ENCODE measurements at regions not wholly inside any gene's neighbourhood (a gene's known extent, or its start where the extent isn't known, plus 50 kb on each side); places are given as distances from the start of the nearest gene placed in this dataset.

DNA sequence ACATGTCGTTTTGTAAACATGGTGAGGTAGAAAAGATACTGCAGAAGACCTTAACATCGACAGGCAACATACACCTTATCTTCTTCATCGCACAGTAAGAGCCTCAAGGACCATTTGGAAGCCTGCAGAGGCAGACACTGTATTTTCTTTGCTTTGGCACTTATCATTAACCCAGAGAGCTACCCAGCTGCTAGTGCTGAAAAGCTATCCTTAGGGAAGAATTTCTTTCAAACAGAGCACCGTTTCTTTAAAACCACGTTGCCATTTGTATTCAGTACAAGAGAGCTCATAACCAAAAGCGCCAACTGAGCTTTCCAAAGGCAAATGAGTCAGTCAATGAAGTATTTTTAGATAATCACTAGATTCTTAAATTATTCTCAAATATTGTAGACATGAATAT lies 306.6 kb downstream of the EPM2A start:
- DNase-seq (ENCODE audit: low spot score), result no peak
- 30% methylated on average over 6 of the region's 6 CpGs for WGBS
- no peaks in the 10 kb centered on the region for H3K36me3 ChIP-seq (ENCODE audit: control insufficient read depth in 4 of 4, insufficient read depth in 3 of 4, low read depth in 1 of 4, low read length in 3 of 4)
- H3K27me3 ChIP-seq (ENCODE audit: control insufficient read depth in 4 of 4, insufficient read depth in 4 of 4, low read length in 3 of 4), result no peaks in the 10 kb centered on the region
- no peak overlapping the region for H3K4me3 ChIP-seq (ENCODE audit: low read depth in 1 of 3, low read length in 3 of 3)
- TF ChIP-seq, protein P1, sequence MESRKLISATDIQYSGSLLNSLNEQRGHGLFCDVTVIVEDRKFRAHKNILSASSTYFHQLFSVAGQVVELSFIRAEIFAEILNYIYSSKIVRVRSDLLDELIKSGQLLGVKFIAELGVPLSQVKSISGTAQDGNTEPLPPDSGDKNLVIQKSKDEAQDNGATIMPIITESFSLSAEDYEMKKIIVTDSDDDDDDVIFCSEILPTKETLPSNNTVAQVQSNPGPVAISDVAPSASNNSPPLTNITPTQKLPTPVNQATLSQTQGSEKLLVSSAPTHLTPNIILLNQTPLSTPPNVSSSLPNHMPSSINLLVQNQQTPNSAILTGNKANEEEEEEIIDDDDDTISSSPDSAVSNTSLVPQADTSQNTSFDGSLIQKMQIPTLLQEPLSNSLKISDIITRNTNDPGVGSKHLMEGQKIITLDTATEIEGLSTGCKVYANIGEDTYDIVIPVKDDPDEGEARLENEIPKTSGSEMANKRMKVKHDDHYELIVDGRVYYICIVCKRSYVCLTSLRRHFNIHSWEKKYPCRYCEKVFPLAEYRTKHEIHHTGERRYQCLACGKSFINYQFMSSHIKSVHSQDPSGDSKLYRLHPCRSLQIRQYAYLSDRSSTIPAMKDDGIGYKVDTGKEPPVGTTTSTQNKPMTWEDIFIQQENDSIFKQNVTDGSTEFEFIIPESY (IDR thresholded peaks at IDR 0.05), result no peak
- no peak for TF ChIP-seq HNF4A (conservative IDR thresholded peaks at IDR 0.05)
- no peak overlapping the region for H3K27ac ChIP-seq (ENCODE audit: low read depth in 1 of 2, low read length in 2 of 2)
- no peaks in the 10 kb centered on the region for H3K4me1 ChIP-seq (ENCODE audit: control insufficient read depth in 4 of 4, insufficient read depth in 4 of 4, low read length in 3 of 4)
- H3K9me3 ChIP-seq (ENCODE audit: control insufficient read depth in 4 of 4, low read length in 3 of 4), result no peaks in the 10 kb centered on the region
- H3K9ac ChIP-seq (ENCODE audit: low read depth in 1 of 2, low read length in 2 of 2), result no peak overlapping the region

- Histone ChIP-seq H3K9me3 (ENCODE audit: control insufficient read depth in 4 of 4, low read length in 3 of 4) (peaks cover 4 to 17% (median 6%) of the 10 kb centered on the region in 4 donors), H3K27ac (ENCODE audit: low read depth in 1 of 2, low read length in 2 of 2) (no peak overlapping the region), H3K27me3 (ENCODE audit: control insufficient read depth in 4 of 4, insufficient read depth in 4 of 4, low read length in 3 of 4) (no peaks in the 10 kb centered on the region), H3K9ac (ENCODE audit: low read depth in 1 of 2, low read length in 2 of 2) (no peak overlapping the region), H3K4me3 (ENCODE audit: low read depth in 1 of 3, low read length in 3 of 3) (no peak overlapping the region), H3K36me3 (ENCODE audit: control insufficient read depth in 4 of 4, insufficient read depth in 3 of 4, low read depth in 1 of 4, low read length in 3 of 4) (no peaks in the 10 kb centered on the region), H3K4me1 (ENCODE audit: control insufficient read depth in 4 of 4, insufficient read depth in 4 of 4, low read length in 3 of 4) (no peaks in the 10 kb centered on the region)
- no peak for TF ChIP-seq HNF4A (conservative IDR thresholded peaks at IDR 0.05)
- TF ChIP-seq EGR1 (IDR thresholded peaks at IDR 0.05; ENCODE audit: low read depth in 2 of 2), result no peak
- TF ChIP-seq NR2F2 (IDR thresholded peaks at IDR 0.05), result no peak
- TF ChIP-seq RAD21 (IDR thresholded peaks at IDR 0.05), result no peak
- no peak for TF ChIP-seq FOXA2 (IDR thresholded peaks at IDR 0.05)
- TF ChIP-seq, protein P2, sequence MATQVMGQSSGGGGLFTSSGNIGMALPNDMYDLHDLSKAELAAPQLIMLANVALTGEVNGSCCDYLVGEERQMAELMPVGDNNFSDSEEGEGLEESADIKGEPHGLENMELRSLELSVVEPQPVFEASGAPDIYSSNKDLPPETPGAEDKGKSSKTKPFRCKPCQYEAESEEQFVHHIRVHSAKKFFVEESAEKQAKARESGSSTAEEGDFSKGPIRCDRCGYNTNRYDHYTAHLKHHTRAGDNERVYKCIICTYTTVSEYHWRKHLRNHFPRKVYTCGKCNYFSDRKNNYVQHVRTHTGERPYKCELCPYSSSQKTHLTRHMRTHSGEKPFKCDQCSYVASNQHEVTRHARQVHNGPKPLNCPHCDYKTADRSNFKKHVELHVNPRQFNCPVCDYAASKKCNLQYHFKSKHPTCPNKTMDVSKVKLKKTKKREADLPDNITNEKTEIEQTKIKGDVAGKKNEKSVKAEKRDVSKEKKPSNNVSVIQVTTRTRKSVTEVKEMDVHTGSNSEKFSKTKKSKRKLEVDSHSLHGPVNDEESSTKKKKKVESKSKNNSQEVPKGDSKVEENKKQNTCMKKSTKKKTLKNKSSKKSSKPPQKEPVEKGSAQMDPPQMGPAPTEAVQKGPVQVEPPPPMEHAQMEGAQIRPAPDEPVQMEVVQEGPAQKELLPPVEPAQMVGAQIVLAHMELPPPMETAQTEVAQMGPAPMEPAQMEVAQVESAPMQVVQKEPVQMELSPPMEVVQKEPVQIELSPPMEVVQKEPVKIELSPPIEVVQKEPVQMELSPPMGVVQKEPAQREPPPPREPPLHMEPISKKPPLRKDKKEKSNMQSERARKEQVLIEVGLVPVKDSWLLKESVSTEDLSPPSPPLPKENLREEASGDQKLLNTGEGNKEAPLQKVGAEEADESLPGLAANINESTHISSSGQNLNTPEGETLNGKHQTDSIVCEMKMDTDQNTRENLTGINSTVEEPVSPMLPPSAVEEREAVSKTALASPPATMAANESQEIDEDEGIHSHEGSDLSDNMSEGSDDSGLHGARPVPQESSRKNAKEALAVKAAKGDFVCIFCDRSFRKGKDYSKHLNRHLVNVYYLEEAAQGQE (IDR thresholded peaks at IDR 0.05), result no peak
- no peak for TF ChIP-seq ATF3 (IDR thresholded peaks at IDR 0.05)
- TF ChIP-seq TAF1 (conservative IDR thresholded peaks at IDR 0.05), result no peak
- WGBS, result over 99% methylated on average over 2 of the region's 2 CpGs
- no peak for DNase-seq (ENCODE audit: low spot score)
Measured at GRCh38 chr6:145442110-145442509, 293.2 kb downstream of the EPM2A start.

DNA sequence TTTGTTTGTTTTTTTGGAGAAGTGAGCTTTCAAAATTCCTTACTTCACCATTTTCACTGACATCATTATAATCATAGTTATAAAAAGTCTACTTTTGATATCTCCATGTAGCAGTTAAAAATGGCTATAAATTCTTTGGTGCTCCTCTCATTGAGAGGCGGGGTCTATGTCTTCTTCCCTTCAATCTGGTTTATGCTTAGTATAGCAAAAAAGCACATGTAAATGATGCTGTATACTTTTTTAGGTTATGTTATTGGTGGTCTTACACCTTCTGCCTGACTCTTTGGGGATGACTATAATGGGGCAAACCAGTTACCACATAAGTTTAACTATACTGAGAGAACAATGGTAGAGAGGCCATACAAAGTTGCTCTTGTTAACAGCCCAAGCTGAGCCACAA lies 289.6 kb downstream of the EPM2A start:
- no peak overlapping the region for H3K4me3 ChIP-seq (ENCODE audit: low read depth in 1 of 3, low read length in 3 of 3)
- H3K9ac ChIP-seq (ENCODE audit: low read depth in 1 of 2, low read length in 2 of 2), result no peak overlapping the region
- 79% methylated on average over 1 of the region's 1 CpG for WGBS
- H3K27ac ChIP-seq (ENCODE audit: low read depth in 1 of 2, low read length in 2 of 2), result no peak overlapping the region
- no peak for DNase-seq (ENCODE audit: low spot score)
- peaks cover 4 to 17% (median 6%) of the 10 kb centered on the region in 4 donors for H3K9me3 ChIP-seq (ENCODE audit: control insufficient read depth in 4 of 4, low read length in 3 of 4)
- no peaks in the 10 kb centered on the region for H3K4me1 ChIP-seq (ENCODE audit: control insufficient read depth in 4 of 4, insufficient read depth in 4 of 4, low read length in 3 of 4)
- H3K27me3 ChIP-seq (ENCODE audit: control insufficient read depth in 4 of 4, insufficient read depth in 4 of 4, low read length in 3 of 4), result no peaks in the 10 kb centered on the region
- H3K36me3 ChIP-seq (ENCODE audit: control insufficient read depth in 4 of 4, insufficient read depth in 3 of 4, low read depth in 1 of 4, low read length in 3 of 4), result no peaks in the 10 kb centered on the region
- no peak for TF ChIP-seq SP1 (IDR thresholded peaks at IDR 0.05)
- TF ChIP-seq CTCF (IDR thresholded peaks at IDR 0.05; ENCODE audit: low read depth, low read length, missing input control), result no peak
- no peak for TF ChIP-seq RXRA (IDR thresholded peaks at IDR 0.05)
- no peak for TF ChIP-seq HNF4G (IDR thresholded peaks at IDR 0.05)
- TF ChIP-seq EGR1 (IDR thresholded peaks at IDR 0.05; ENCODE audit: low read depth in 2 of 2), result no peak
- no peak for TF ChIP-seq FOXA1 (IDR thresholded peaks at IDR 0.05)
- no peak for TF ChIP-seq YY1 (IDR thresholded peaks at IDR 0.05)
- no peak for TF ChIP-seq JUND (IDR thresholded peaks at IDR 0.05)
- TF ChIP-seq MAX (IDR thresholded peaks at IDR 0.05), result no peak
- no peak for TF ChIP-seq TAF1 (conservative IDR thresholded peaks at IDR 0.05)
- no peak for TF ChIP-seq GABPA (IDR thresholded peaks at IDR 0.05 in 1 of 2, conservative IDR thresholded peaks at IDR 0.05 in 1 of 2)
- TF ChIP-seq RAD21 (IDR thresholded peaks at IDR 0.05), result no peak
- no peak for TF ChIP-seq HNF4A (conservative IDR thresholded peaks at IDR 0.05)
- TF ChIP-seq ATF3 (IDR thresholded peaks at IDR 0.05), result no peak

Data from liver (tissue), 8 donors.